ENCODE measurements at regions not wholly inside any gene's neighbourhood (a gene's known extent, or its start where the extent isn't known, plus 50 kb on each side); places are given as distances from the start of the nearest gene placed in this dataset.
A peak's percentile ranks its signal among the peaks of the same experiment; 100 is the strongest.

DNA sequence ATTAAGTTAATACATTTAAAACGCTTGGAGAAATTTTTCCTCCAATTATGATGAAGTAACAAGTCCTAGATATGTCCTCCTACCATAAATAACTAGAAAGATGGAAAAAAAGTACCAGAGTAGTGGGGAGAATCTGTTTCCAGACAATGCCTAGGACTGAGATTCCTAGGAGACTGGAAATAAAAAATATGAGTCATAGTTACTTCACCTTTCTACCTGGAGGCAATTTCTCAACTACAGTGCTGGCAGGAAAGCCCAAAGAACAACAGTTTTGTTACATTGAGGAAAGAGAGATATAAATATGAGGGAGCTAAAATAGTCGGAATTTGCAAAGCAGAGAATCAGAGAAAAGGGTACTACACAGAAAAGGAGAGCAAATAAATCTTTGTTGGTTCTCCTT is 202.1 kb upstream of the ARHGAP42 start (continued):
- TF ChIP-seq, protein P1, sequence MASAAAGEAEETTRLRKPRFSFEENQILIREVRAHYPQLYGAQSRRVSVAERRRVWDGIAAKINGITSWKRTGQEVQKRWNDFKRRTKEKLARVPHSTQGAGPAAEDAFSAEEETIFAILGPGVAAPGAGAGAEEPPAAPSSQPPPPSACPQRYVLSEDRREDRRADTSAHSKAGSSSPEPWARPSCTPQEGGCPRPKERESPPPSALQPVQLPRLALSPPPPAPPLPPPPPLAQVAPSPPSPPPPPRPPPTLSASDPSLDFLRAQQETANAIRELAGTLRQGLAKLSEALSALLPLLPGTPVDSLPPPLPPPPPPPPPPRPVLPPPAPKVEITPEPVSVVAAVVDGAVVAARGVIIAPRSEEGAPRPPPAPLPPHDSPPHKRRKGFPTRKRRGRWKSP (CRISPR knock-in tag; IDR thresholded peaks at IDR 0.05) = no peak

DNA sequence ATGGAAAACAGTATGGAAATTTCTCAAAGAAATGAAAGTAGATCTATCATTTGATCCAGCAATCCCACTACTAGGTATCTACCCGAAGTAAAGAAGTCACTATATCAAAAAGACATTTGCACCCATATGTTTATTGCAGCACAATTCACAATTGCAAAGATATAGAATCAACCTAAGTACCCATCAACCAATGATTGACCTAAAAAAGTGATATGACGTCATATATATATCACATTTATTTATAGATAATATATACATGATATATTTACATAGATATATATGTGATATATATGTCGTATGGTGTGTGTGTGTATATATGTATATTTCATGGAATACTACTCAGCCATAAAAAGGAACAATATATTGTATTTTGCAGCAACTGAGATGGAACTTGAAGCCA is 188.3 kb upstream of the ARHGAP42 start:
- WGBS (ENCODE audit: low lambda C conversion rate) = 0% methylated on average over 3 of the region's 3 CpGs
- DNase-seq (ENCODE audit: low spot score) = no peak
- no peaks in the 10 kb centered on the region for H4K20me1 ChIP-seq (ENCODE audit: insufficient read depth, low read length)
- H2AFZ ChIP-seq (ENCODE audit: low read length) = no peak overlapping the region
- H3K9ac ChIP-seq (ENCODE audit: insufficient read depth, low read depth, low read length) = no peak overlapping the region
- POLR2A ChIA-PET = no interaction called here
- no peak overlapping the region for H3K4me3 ChIP-seq (replicated peaks in 1 of 3; ENCODE audit: insufficient read depth in 1 of 3, low read depth in 2 of 3, low read length in 3 of 3)
- H3K27ac ChIP-seq (ENCODE audit: extremely low read length, insufficient read depth, low read length) = no peak overlapping the region
- FAIRE-seq = no peak
- H3K4me2 ChIP-seq (ENCODE audit: low read depth, low read length) = no peak overlapping the region
- no peaks in the 10 kb centered on the region for H3K27me3 ChIP-seq (ENCODE audit: control insufficient read depth in 1 of 2, insufficient read depth in 2 of 2, low read length in 2 of 2)
- intact Hi-C loops (cut with micrococcal nuclease; ENCODE audit: unreplicated experiment) = no loop called here
- peak; percentile 97 for TF ChIP-seq ATF7 (IDR thresholded peaks at IDR 0.05)
- TF ChIP-seq ATF7 (CRISPR knock-in tag; IDR thresholded peaks at IDR 0.05) = no peak
- TF ChIP-seq CREB1 (IDR thresholded peaks at IDR 0.05) = peak; percentile 87
- no peak for TF ChIP-seq CREB1 (CRISPR knock-in tag; IDR thresholded peaks at IDR 0.05)
- TF ChIP-seq FOXA3 (CRISPR knock-in tag; IDR thresholded peaks at IDR 0.05) = no peak
- H3K79me2 ChIP-seq (ENCODE audit: insufficient read depth, low read length) = no peaks in the 10 kb centered on the region
- H3K9me3 ChIP-seq (ENCODE audit: low read length) = peaks cover 9% of the 10 kb centered on the region; the same call in 1 of the 2 replicates
- no TSS peak for BruUV-seq (replicated peaks)
- CTCF ChIA-PET (ENCODE audit: low intra/inter-chr PET ratio, low total read pairs) = no interaction called here
- no peak for ATAC-seq
- in situ Hi-C loops (cut with HindIII; ENCODE audit: extremely low pct_ligation_motif_present, low pct_unique_long_range_greater_than_20kb) = no loop called here
- H3K4me1 ChIP-seq (ENCODE audit: insufficient read depth, low read length) = no peaks in the 10 kb centered on the region
- no peaks in the 10 kb centered on the region for H3K36me3 ChIP-seq (replicated peaks in 1 of 2; ENCODE audit: control insufficient read depth in 1 of 2, insufficient read depth in 2 of 2, low read length in 2 of 2)

DNA sequence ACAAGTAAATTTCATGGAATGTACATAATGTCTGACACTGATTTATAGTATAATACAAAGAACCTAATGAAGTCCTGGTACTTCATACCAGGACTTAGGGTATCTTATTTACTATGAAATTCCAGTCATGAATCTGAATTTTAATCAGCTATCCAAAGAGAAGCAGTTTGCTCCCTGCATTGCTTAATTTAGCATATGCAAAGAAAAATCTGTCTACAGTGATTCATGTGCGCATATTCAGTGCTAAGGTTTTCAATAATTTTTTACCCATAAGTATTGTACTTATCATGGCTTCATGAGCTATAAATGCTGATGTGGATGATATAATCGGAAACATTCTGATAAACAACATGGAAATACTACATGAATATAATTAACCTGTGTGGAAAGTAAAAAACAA is 185.6 kb upstream of the ARHGAP42 start:
- intact Hi-C loops (cut with micrococcal nuclease; ENCODE audit: unreplicated experiment) = no loop called here
- BruUV-seq (replicated peaks) = no TSS peak
- no peak for TF ChIP-seq RBM22 (optimal IDR thresholded peaks at IDR 0.05; ENCODE audit: low read length)
- TF ChIP-seq YEATS4 (CRISPR knock-in tag; IDR thresholded peaks at IDR 0.05; ENCODE audit: borderline replicate concordance) = no peak
- no peak for TF ChIP-seq FOXK1 (CRISPR knock-in tag; IDR thresholded peaks at IDR 0.05; ENCODE audit: borderline replicate concordance, low read depth)
- TF ChIP-seq FOXM1 (CRISPR knock-in tag; IDR thresholded peaks at IDR 0.05) = no peak
- TF ChIP-seq, protein P2, sequence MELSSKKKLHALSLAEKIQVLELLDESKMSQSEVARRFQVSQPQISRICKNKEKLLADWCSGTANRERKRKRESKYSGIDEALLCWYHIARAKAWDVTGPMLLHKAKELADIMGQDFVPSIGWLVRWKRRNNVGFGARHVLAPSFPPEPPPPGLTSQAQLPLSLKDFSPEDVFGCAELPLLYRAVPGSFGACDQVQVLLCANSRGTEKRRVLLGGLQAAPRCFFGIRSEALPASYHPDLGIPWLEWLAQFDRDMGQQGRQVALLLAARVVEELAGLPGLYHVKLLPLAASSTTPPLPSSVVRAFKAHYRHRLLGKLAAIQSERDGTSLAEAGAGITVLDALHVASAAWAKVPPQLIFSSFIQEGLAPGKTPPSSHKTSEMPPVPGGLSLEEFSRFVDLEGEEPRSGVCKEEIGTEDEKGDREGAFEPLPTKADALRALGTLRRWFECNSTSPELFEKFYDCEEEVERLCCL (CRISPR knock-in tag; IDR thresholded peaks at IDR 0.05; ENCODE audit: borderline replicate concordance) = no peak
- no peak for TF ChIP-seq HMG20A (CRISPR knock-in tag; IDR thresholded peaks at IDR 0.05; ENCODE audit: borderline replicate concordance)
- TF ChIP-seq, protein P3, sequence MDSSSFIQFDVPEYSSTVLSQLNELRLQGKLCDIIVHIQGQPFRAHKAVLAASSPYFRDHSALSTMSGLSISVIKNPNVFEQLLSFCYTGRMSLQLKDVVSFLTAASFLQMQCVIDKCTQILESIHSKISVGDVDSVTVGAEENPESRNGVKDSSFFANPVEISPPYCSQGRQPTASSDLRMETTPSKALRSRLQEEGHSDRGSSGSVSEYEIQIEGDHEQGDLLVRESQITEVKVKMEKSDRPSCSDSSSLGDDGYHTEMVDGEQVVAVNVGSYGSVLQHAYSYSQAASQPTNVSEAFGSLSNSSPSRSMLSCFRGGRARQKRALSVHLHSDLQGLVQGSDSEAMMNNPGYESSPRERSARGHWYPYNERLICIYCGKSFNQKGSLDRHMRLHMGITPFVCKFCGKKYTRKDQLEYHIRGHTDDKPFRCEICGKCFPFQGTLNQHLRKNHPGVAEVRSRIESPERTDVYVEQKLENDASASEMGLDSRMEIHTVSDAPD (CRISPR knock-in tag; IDR thresholded peaks at IDR 0.05) = no peak
- TF ChIP-seq ZNF225 (CRISPR knock-in tag; IDR thresholded peaks at IDR 0.05) = no peak
- no peak for TF ChIP-seq SIX1 (CRISPR knock-in tag; IDR thresholded peaks at IDR 0.05; ENCODE audit: borderline replicate concordance)
- TF ChIP-seq ZNF720 (CRISPR knock-in tag; IDR thresholded peaks at IDR 0.05) = no peak

More for the DNA sequence above, 185.6 kb upstream of the ARHGAP42 start:
- H3K9ac ChIP-seq (ENCODE audit: insufficient read depth, low read depth, low read length) = no peak overlapping the region
- H3K36me3 ChIP-seq (replicated peaks in 1 of 2; ENCODE audit: control insufficient read depth in 1 of 2, insufficient read depth in 2 of 2, low read length in 2 of 2) = no peaks in the 10 kb centered on the region
- FAIRE-seq = no peak
- H3K27me3 ChIP-seq (ENCODE audit: control insufficient read depth in 1 of 2, insufficient read depth in 2 of 2, low read length in 2 of 2) = no peaks in the 10 kb centered on the region
- 14% methylated on average over 2 of the region's 2 CpGs for WGBS (ENCODE audit: low lambda C conversion rate)
- POLR2A ChIA-PET = no interaction called here
- H4K20me1 ChIP-seq (ENCODE audit: insufficient read depth, low read length) = no peaks in the 10 kb centered on the region
- DNase-seq (ENCODE audit: low spot score) = no peak
- peaks cover 8% of the 10 kb centered on the region; the same call in 1 of the 2 replicates for H3K9me3 ChIP-seq (ENCODE audit: low read length)
- no peak overlapping the region for H2AFZ ChIP-seq (ENCODE audit: low read length)
- no peaks in the 10 kb centered on the region for H3K4me1 ChIP-seq (ENCODE audit: insufficient read depth, low read length)
- CTCF ChIA-PET (ENCODE audit: low intra/inter-chr PET ratio, low total read pairs) = no interaction called here
- in situ Hi-C loops (cut with HindIII; ENCODE audit: extremely low pct_ligation_motif_present, low pct_unique_long_range_greater_than_20kb) = no loop called here
- H3K4me2 ChIP-seq (ENCODE audit: low read depth, low read length) = no peak overlapping the region
- no peak for ATAC-seq
- no peaks in the 10 kb centered on the region for H3K79me2 ChIP-seq (ENCODE audit: insufficient read depth, low read length)
- H3K4me3 ChIP-seq (replicated peaks in 1 of 3; ENCODE audit: insufficient read depth in 1 of 3, low read depth in 2 of 3, low read length in 3 of 3) = no peak overlapping the region
- no peak overlapping the region for H3K27ac ChIP-seq (ENCODE audit: extremely low read length, insufficient read depth, low read length)
